ENCODE measurements at regions not wholly inside any gene's neighbourhood (a gene's known extent, or its start where the extent isn't known, plus 50 kb on each side); places are given as distances from the start of the nearest gene placed in this dataset.

GRCh38 chr14:101229666-101230065, 326.1 kb upstream of the RTL1 start:
- TF ChIP-seq CTCF (IDR thresholded peaks at IDR 0.05) (no peak), ZFX (IDR thresholded peaks at IDR 0.05; ENCODE audit: borderline replicate concordance) (no peak)
- H3K27ac ChIP-seq = no peak overlapping the region

GRCh38 chr14:101230161-101230850, 326.8 kb upstream of the RTL1 start:
- no peak overlapping the region for H3K27ac ChIP-seq
- no peak for TF ChIP-seq CTCF (IDR thresholded peaks at IDR 0.05)
- TF ChIP-seq ZFX (IDR thresholded peaks at IDR 0.05; ENCODE audit: borderline replicate concordance) = no peak

GRCh38 chr14:101230851-101231550, 327.5 kb upstream of the RTL1 start:
- no peak overlapping the region for H3K27ac ChIP-seq
- TF ChIP-seq ZFX (IDR thresholded peaks at IDR 0.05; ENCODE audit: borderline replicate concordance) (no peak), CTCF (IDR thresholded peaks at IDR 0.05) (no peak)

GRCh38 chr14:101231828-101232227, 328.3 kb upstream of the RTL1 start:
- TF ChIP-seq ZFX (IDR thresholded peaks at IDR 0.05; ENCODE audit: borderline replicate concordance) (no peak), CTCF (IDR thresholded peaks at IDR 0.05) (no peak)
- no peak overlapping the region for H3K27ac ChIP-seq

- no peak for TF ChIP-seq ZFX (IDR thresholded peaks at IDR 0.05; ENCODE audit: borderline replicate concordance)
- no peak for TF ChIP-seq CTCF (IDR thresholded peaks at IDR 0.05)
Measured at GRCh38 chr14:101232340-101233020, 328.8 kb upstream of the DIO3 start.

GRCh38 chr14:101233021-101233366, 328.3 kb upstream of the DIO3 start:
- no peak overlapping the region for H3K27ac ChIP-seq
- TF ChIP-seq CTCF (IDR thresholded peaks at IDR 0.05) = no peak
- no peak for TF ChIP-seq ZFX (IDR thresholded peaks at IDR 0.05; ENCODE audit: borderline replicate concordance)

More at GRCh38 chr14:101232340-101233020, 328.8 kb upstream of the DIO3 start:
- H3K27ac ChIP-seq = no peak overlapping the region

GRCh38 chr14:101233391-101233790, 327.9 kb upstream of the DIO3 start:
- no peak overlapping the region for H3K27ac ChIP-seq
- TF ChIP-seq CTCF (IDR thresholded peaks at IDR 0.05) (no peak), ZFX (IDR thresholded peaks at IDR 0.05; ENCODE audit: borderline replicate concordance) (no peak)

All from 22Rv1 (cell line).